COLO829 (cell line): ENCODE measurements at regions not wholly inside any gene's neighbourhood (a gene's known extent, or its start where the extent isn't known, plus 50 kb on each side); places are given as distances from the start of the nearest gene placed in this dataset.

ENCODE experiments used
- DNase-seq: peaks from one replicate; pipeline ENCODE4 v3.0.0; 2012; ENCODE audit warnings: low spot score

DNA sequence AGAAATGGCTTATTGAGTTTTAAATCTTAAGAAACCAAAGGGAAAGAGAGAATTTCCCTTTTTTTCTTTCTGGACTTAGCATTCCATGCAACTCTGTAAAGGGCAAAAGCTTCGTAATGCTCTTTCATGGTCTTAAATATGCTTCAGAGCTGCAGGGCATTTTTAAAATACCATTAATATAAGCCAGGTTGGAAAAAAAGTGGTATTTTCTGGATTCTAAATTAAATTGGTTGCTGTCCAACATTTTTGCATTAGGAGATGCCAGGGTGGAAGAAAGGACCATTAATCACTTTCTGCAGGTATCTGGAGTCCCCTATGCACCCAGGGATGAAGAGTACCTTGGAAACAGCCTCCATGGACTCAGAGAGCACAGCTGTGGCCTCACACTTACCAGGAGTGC lies 215.1 kb upstream of the DAPK1 start:
- no peak for DNase-seq

- DNase-seq: no peak
Observed at GRCh38 chr9:87283585-87283984, 214.1 kb upstream of the DAPK1 start.

DNA sequence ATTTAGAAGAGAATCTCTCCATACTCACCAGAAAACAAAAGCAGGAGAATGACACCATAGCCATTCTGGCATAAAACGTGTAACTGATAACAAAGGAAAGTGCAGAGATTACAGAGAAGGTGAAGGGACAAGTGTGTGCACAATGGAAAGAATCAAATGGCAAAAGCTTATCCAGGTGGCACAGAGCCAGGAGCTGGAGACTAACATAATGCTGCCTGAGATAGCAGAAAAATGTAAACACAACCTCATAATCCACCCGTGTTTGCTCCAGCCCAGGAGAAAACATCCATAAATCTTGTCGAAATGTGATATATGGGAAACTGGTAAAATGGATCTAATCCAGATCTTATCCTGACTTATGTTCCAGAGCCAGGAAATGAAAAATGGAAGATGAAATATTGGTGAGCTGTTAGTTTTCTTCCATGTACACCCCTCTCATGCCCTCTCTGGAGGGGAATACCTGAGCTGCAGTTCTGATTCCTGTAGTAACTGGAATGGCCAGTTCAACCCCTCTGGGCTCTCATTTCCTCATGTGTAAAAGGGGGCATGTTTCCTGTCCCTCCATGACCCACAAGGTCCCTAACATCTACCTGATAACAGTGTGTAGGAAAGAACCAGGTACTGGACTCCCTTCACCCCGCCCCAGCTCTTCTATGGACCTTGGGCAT lies 212.3 kb upstream of the DAPK1 start:
- DNase-seq: no peak

GRCh38 chr9:87286506-87286905 lies 211.2 kb upstream of the DAPK1 start:
- no peak for DNase-seq

GRCh38 chr9:87290241-87291052 lies 207.2 kb upstream of the DAPK1 start:
- DNase-seq: no peak

- no peak for DNase-seq
Observed at GRCh38 chr9:87292449-87293191, 205.0 kb upstream of the DAPK1 start.

GRCh38 chr9:87294126-87294525 lies 203.5 kb upstream of the DAPK1 start:
- no peak for DNase-seq

GRCh38 chr9:87300915-87301314 lies 196.8 kb upstream of the DAPK1 start:
- no peak for DNase-seq

DNA sequence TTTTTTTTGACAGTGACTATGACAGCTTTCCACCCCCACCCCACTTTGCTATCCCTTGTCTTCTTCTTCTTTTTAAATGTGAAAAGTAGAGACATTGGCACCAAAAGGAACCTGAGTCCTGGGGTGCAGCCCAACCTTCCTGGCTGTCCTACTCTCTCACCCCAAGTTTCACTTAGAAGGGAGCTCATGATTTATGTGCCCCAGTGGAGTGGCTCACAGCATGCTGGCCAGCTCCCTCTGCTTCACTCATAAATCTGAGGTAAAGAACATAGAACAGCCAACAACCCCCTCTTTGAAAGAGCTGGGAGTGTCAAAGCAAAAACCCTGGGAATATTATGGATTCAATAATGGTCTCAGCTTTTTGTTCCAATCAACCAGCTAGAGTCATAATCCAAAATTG lies 196.3 kb upstream of the DAPK1 start:
- DNase-seq: no peak

DNA sequence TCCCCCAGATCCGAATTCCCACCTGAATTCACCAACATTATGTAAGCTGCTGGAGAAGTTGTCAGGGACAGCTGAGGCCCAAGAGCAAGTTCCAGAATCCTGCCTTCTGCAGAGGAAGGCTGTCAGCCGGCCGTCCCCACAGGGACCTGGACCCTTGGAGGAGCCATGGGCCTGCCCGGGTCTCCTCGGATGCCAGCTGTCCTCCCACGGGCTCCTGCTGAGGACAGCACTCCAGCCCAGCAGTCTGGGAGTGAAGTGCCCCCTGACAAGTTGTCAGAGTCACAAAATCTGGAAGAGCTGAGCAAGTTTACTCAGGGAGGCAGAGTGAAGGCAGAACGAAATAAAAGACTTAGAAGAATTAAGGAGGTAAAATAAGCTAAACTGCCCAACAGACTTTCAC lies 192.5 kb upstream of the DAPK1 start:
- no peak for DNase-seq

GRCh38 chr9:87306006-87306405 lies 191.7 kb upstream of the DAPK1 start:
- DNase-seq: no peak

DNA sequence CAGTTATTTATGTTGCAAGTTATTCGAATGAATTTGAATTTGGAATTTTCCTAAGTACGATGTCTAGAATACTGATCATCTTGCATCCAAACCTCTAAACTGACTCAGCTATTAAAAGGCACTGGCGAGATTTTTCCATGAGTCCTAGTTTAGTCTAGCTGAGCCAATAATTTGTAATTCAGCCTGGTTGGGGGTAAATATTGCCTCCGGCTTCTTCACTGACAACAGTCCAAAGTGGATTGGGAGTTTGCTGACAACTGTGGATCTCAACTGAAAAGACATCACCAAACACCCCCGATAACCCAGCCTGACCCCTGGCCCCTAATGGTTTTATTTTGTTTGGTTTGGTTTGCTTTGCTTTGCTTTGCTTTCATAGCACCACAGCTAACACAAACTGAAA lies 189.8 kb upstream of the DAPK1 start:
- no peak for DNase-seq

- DNase-seq: no peak
Observed at GRCh38 chr9:87309236-87309635, 188.4 kb upstream of the DAPK1 start.

DNA sequence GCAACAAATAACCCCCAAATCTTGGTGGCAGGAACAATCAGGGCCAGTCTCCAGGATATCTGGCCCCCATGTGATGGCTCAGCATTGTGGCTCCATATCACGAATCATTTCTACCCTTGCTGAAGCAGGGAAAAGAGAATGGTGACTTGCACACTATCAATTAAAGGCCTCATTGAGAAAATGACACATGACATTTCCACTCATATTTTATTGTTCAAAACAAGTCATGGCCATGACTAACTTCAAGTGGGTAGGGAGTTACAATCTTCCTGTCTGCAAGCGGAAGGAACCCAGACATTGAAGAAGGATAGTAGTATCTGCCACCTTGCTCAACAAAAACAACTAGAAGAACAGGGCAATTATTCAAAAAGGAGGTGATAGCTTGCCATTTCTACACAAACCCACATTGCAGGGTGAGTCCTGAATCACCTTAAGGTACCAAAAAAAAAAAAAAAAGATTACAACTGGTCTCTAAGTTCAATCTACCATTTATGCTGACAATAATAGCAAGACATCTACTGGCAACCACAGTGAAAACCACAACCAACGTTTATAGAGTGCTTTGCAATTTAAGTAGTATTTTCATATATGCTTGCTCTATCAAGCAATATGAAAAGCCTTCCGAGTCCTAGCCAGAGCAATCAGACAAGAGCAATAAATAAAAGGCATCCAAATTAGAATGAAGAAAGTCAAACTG lies 186.7 kb upstream of the DAPK1 start:
- DNase-seq: no peak

GRCh38 chr9:87319656-87320055 lies 178.0 kb upstream of the DAPK1 start:
- DNase-seq: no peak

GRCh38 chr9:87320146-87320884 lies 177.4 kb upstream of the DAPK1 start:
- no peak for DNase-seq

DNA sequence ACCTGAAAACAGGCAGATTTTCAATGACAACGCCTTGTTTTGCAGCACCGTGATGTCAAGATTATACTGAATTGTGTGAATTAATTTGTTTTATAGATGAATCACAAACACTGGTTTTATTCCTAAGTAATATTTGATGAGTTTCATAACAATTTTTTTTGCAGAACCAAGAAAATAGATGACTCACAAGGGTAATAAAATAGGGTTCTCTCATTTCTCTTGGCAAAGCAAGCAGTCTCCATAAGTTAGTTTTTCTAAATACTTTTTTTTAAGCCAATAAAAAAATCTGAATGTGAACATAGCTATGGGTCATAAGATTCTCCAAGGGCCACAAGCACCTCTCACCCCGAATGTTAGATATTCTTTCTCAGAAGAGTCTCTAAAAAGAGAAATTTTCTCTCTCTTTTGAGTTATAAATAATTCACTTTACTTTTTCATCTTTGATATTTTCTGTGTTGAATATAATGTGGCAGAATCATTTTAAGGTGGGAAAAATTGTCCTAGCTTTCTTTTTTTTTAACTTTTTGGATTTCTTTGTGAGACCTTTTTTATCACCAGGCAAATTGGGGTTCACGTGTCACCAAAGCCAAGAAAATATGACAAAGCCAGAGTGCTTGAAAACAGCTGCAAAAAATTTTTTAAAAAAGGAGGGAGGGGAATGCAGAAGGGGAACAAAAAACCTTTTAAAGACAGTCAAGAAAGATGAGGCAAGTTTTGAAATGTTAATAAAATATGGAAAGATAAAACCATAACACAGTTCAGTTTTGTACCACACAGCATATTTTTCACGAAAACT lies 174.6 kb upstream of the DAPK1 start:
- no peak for DNase-seq

DNA sequence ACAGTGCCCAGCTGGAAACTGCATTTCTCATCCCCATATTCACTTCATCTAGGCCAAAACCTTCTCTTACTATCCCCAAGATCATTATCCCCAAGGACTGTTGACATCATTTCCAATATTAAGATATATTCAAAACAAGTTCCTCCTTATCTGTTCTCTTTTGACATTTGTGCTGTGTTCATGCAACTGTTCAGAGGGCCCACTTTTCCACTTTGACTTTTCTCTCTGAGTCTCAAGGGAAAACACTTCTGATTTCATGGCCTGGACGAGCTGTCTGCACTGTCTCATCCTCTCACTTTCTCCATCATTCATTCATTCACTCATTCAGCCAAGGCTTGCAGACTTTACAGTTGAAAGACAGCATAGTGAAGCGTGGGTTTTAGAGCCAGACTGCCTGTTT lies 173.7 kb upstream of the DAPK1 start:
- DNase-seq: no peak

- DNase-seq: peak; percentile 71
Observed at GRCh38 chr9:87324613-87325194, 173.0 kb upstream of the DAPK1 start.

DNA sequence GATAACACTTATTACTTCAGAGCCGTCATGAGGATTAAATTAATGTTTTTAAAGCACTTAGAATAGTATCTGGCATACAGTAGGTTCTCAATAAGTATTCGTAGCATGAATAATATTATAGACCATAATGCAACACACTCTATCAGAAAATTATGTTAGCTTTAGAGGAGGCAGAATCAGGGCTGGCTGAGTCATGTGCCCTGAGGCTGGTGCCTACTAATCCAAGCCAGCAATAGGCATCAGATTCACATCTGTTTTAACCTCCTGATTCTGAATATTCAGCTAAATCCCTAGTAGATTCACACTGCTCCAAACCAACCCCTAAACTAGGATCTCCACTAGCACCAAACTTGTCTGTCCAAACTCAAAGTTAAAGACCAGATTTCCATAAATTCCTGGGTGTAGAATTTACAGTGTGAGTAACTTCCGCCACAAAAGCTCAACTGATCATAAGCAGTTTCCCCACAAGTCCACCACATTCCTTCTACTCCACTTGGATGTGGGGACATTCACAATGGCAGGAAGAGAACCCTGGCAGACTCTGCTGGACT lies 170.0 kb upstream of the DAPK1 start:
- peak; percentile 41 for DNase-seq
